Spleen (tissue), 7 donors: ENCODE measurements at regions not wholly inside any gene's neighbourhood (a gene's known extent, or its start where the extent isn't known, plus 50 kb on each side); places are given as distances from the start of the nearest gene placed in this dataset.

Source experiments
- POLR2A ChIP-seq, 3 donors: fragments of 450-650 bp; IDR thresholded peaks; one replicate each; pipeline ENCODE4 v1.5.1; 2017; ENCODE audit warnings: antibody characterized with exemption in 3 of 3, mild to moderate bottlenecking in 1 of 3
- TF ChIP-seq, protein P1 (sequence below), 11 experiments: fragments of 200-600 bp in 7 of 11; fragments of 450-650 bp in 4 of 11; sonication (generic) in 4 of 11; IDR thresholded peaks in 8 of 11; conservative IDR thresholded peaks in 3 of 11; 1 replicate in 7 of 11; 2 replicates in 4 of 11; pipeline versions ENCODE4 v1.4.0 to v1.8.0; 2016 to 2021; ENCODE audit warnings: antibody characterized with exemption in 11 of 11, inconsistent platforms in 4 of 11, mild to moderate bottlenecking in 1 of 11
- donor health status: DM: no; HTN: no; CAD: no; lungs with moderate emphysema.
- donor health status: DM: no; HTN: no; CAD: no.
- donor health status: DM: no; HTN: no; CAD: no.

DNA sequence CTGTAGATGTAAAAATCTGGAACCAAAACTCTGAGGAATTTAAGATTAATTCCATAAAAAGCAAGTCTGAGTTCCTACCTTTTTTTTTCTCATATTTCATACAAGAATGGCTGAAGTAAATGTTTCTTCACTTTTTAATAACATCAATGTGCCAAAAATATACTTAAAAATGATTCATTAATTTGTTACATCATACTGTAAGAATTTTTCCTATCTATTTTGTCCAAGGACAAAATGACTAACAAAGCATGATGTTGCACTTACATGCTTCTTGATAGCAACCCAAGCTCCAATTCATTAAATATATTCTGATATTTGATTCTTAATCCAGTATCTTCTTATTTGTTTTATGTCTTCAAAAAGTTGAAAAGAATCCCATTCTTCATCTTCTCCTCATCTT, 988.3 kb downstream of the TLE1 start:
- TF ChIP-seq, protein P1, sequence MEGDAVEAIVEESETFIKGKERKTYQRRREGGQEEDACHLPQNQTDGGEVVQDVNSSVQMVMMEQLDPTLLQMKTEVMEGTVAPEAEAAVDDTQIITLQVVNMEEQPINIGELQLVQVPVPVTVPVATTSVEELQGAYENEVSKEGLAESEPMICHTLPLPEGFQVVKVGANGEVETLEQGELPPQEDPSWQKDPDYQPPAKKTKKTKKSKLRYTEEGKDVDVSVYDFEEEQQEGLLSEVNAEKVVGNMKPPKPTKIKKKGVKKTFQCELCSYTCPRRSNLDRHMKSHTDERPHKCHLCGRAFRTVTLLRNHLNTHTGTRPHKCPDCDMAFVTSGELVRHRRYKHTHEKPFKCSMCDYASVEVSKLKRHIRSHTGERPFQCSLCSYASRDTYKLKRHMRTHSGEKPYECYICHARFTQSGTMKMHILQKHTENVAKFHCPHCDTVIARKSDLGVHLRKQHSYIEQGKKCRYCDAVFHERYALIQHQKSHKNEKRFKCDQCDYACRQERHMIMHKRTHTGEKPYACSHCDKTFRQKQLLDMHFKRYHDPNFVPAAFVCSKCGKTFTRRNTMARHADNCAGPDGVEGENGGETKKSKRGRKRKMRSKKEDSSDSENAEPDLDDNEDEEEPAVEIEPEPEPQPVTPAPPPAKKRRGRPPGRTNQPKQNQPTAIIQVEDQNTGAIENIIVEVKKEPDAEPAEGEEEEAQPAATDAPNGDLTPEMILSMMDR (IDR thresholded peaks at IDR 0.05 in 8 of 11, conservative IDR thresholded peaks at IDR 0.05 in 3 of 11) = no peak
- no peak for TF ChIP-seq POLR2A (IDR thresholded peaks at IDR 0.05)
